HG03439 (cell line): ENCODE measurements at regions not wholly inside any gene's neighbourhood (a gene's known extent, or its start where the extent isn't known, plus 50 kb on each side); places are given as distances from the start of the nearest gene placed in this dataset.
"Not testable (repeated sequence)": the region's sequence is repeated elsewhere in the genome, so short reads cannot be mapped to it uniquely, and the experiment has no call there.

Experiments used
- ATAC-seq: cut with Tn5 transposase; IDR thresholded peaks from one replicate; pipeline ENCODE4 v1.9.1; 2021; ENCODE audit warnings: mild to moderate bottlenecking, moderate library complexity; ENCODE audit not compliant: unreplicated experiment

GRCh38 chr2:175431101-175431946, 249.8 kb upstream of the ATP5MC3 start:
- no peak for ATAC-seq

- ATAC-seq: no peak
Observed at GRCh38 chr2:175430236-175430635, 248.7 kb upstream of the ATP5MC3 start.

- no peak for ATAC-seq
Observed at GRCh38 chr2:175418224-175418835, 236.8 kb upstream of the ATP5MC3 start.

- no peak for ATAC-seq
Observed at GRCh38 chr2:175414882-175415487, 233.5 kb upstream of the ATP5MC3 start.

GRCh38 chr2:175414191-175414881, 232.8 kb upstream of the ATP5MC3 start:
- ATAC-seq: no peak

- ATAC-seq: not testable (repeated sequence)
Observed at GRCh38 chr2:175410941-175411340, 229.4 kb upstream of the ATP5MC3 start.

- no peak for ATAC-seq
Observed at GRCh38 chr2:175404839-175405238, 223.3 kb upstream of the ATP5MC3 start.

GRCh38 chr2:175403599-175404221, 222.2 kb upstream of the ATP5MC3 start:
- ATAC-seq: no peak

GRCh38 chr2:175402571-175402970, 221.1 kb upstream of the ATP5MC3 start:
- ATAC-seq: no peak

- ATAC-seq: no peak
Observed at GRCh38 chr2:175401956-175402469, 220.5 kb upstream of the ATP5MC3 start.

- no peak for ATAC-seq
Observed at GRCh38 chr2:175400975-175401374, 219.5 kb upstream of the ATP5MC3 start.

- ATAC-seq: no peak
Observed at GRCh38 chr2:175399326-175399725, 217.8 kb upstream of the ATP5MC3 start.

- ATAC-seq: no peak
Observed at GRCh38 chr2:175398848-175399247, 217.3 kb upstream of the ATP5MC3 start.

- ATAC-seq: no peak
Observed at GRCh38 chr2:175396696-175397095, 215.2 kb upstream of the ATP5MC3 start.

GRCh38 chr2:175393851-175394250, 212.3 kb upstream of the ATP5MC3 start:
- no peak for ATAC-seq

GRCh38 chr2:175383286-175383685, 201.8 kb upstream of the ATP5MC3 start:
- no peak for ATAC-seq

- no peak for ATAC-seq
Observed at GRCh38 chr2:175373729-175374128, 192.2 kb upstream of the ATP5MC3 start.

GRCh38 chr2:175372704-175373701, 191.5 kb upstream of the ATP5MC3 start:
- ATAC-seq: no peak

- ATAC-seq: no peak
Observed at GRCh38 chr2:175371378-175371777, 189.9 kb upstream of the ATP5MC3 start.
